ENCODE measurements at regions not wholly inside any gene's neighbourhood (a gene's known extent, or its start where the extent isn't known, plus 50 kb on each side); places are given as distances from the start of the nearest gene placed in this dataset.

GRCh38 chr6:16999491-17000436, 102.1 kb upstream of the STMND1 start:
- TF ChIP-seq CTCF (IDR thresholded peaks at IDR 0.05): no peak
- peak in 1 of 3 donors; percentile 22 for TF ChIP-seq POLR2AphosphoS5 (IDR thresholded peaks at IDR 0.05)

Measured in suprapubic skin (tissue), 3 donors.